ENCODE measurements at regions not wholly inside any gene's neighbourhood (a gene's known extent, or its start where the extent isn't known, plus 50 kb on each side); places are given as distances from the start of the nearest gene placed in this dataset.

GRCh38 chr17:72502371-72503341, 381.8 kb downstream of the SOX9 start:
- TF ChIP-seq, protein P1, sequence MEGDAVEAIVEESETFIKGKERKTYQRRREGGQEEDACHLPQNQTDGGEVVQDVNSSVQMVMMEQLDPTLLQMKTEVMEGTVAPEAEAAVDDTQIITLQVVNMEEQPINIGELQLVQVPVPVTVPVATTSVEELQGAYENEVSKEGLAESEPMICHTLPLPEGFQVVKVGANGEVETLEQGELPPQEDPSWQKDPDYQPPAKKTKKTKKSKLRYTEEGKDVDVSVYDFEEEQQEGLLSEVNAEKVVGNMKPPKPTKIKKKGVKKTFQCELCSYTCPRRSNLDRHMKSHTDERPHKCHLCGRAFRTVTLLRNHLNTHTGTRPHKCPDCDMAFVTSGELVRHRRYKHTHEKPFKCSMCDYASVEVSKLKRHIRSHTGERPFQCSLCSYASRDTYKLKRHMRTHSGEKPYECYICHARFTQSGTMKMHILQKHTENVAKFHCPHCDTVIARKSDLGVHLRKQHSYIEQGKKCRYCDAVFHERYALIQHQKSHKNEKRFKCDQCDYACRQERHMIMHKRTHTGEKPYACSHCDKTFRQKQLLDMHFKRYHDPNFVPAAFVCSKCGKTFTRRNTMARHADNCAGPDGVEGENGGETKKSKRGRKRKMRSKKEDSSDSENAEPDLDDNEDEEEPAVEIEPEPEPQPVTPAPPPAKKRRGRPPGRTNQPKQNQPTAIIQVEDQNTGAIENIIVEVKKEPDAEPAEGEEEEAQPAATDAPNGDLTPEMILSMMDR (conservative IDR thresholded peaks at IDR 0.05; ENCODE audit: low read depth, low read length) = no peak
- TF ChIP-seq EZH2 (IDR thresholded peaks at IDR 0.05; ENCODE audit: low read length, unreplicated experiment) (no peak), EZH2phosphoT487 (IDR thresholded peaks at IDR 0.05; ENCODE audit: borderline replicate concordance, low read length) (no peak)

Data from PC-3 (cell line).